Large intestine (tissue), 3 donors: ENCODE measurements at regions not wholly inside any gene's neighbourhood (a gene's known extent, or its start where the extent isn't known, plus 50 kb on each side); places are given as distances from the start of the nearest gene placed in this dataset.
"Not testable (repeated sequence)": the region's sequence is repeated elsewhere in the genome, so short reads cannot be mapped to it uniquely, and the experiment has no call there.

ENCODE experiments used
- DNase-seq, 2 donors: peaks; one replicate each; pipeline versions ENCODE4 v3.0.0 to v3.0.0-alpha.2; 2013
- H3K27ac ChIP-seq: one replicate; pipeline ENCODE4 v1.5.1; 2013; ENCODE audit warnings: low read length
- H3K27me3 ChIP-seq: 2 replicates; pipeline ENCODE4 v1.6.1; 2013; ENCODE audit warnings: low read length; ENCODE audit not compliant: control insufficient read depth, insufficient read depth
- H3K36me3 ChIP-seq: 2 replicates; pipeline ENCODE4 v1.6.1; 2013; ENCODE audit warnings: low read length; ENCODE audit not compliant: control insufficient read depth, insufficient read depth
- H3K4me1 ChIP-seq: one replicate; pipeline ENCODE4 v1.6.1; 2013; ENCODE audit warnings: low read length; ENCODE audit not compliant: control insufficient read depth, insufficient read depth
- H3K4me3 ChIP-seq: one replicate; pipeline ENCODE4 v1.5.1; 2013; ENCODE audit warnings: low read length
- H3K9me3 ChIP-seq: one replicate; pipeline ENCODE4 v1.6.1; 2013; ENCODE audit warnings: mild to moderate bottlenecking, low read depth, low read length, moderate library complexity; ENCODE audit not compliant: control insufficient read depth
- WGBS: methylation state at CpG from one replicate; pipeline ENCODE4 v1.1.5; 2013; ENCODE audit warnings: low lambda C conversion rate; ENCODE audit not compliant: insufficient coverage; 5-methylcytosine and 5-hydroxymethylcytosine counted together

DNA sequence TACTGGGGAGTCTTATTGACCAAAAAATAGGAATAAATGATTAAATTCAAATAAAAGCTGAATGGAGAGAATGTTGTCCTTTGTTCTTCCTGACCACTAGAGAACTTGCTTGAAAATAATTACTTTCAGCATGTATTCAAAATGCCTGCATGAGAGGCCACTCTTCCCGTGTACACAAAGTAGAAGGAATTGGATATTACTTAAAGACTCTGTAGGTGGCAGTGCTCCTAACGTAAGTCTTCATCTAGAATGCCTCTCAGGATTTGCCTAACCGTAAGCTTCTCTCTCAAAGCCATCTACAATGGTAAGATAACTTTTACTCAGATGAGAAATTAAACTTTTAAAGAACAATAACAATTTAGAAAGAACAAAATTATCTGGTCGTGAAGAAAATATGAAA is 620.0 kb upstream of the CCNG1 start:
- WGBS, result 40% methylated on average over 2 of the region's 4 CpGs
- peak; percentile 13 to 70 for DNase-seq

GRCh38 chr5:162821664-162822063 is 615.7 kb upstream of the CCNG1 start:
- not testable (repeated sequence) for H3K27ac ChIP-seq, H3K4me1 ChIP-seq, H3K9me3 ChIP-seq, H3K4me3 ChIP-seq, H3K27me3 ChIP-seq, H3K36me3 ChIP-seq
- DNase-seq, result peak; percentile 23 to 75
- WGBS, result 67% methylated on average over 1 of the region's 8 CpGs

More for the DNA sequence above, 620.0 kb upstream of the CCNG1 start:
- Histone ChIP-seq H3K9me3 (no peaks in the 10 kb centered on the region), H3K27me3 (no peaks in the 10 kb centered on the region), H3K36me3 (no peaks in the 10 kb centered on the region), H3K27ac (peak overlapping the region; percentile 81), H3K4me1 (peaks cover 5% of the 10 kb centered on the region), H3K4me3 (peak overlapping the region; percentile 31)

DNA sequence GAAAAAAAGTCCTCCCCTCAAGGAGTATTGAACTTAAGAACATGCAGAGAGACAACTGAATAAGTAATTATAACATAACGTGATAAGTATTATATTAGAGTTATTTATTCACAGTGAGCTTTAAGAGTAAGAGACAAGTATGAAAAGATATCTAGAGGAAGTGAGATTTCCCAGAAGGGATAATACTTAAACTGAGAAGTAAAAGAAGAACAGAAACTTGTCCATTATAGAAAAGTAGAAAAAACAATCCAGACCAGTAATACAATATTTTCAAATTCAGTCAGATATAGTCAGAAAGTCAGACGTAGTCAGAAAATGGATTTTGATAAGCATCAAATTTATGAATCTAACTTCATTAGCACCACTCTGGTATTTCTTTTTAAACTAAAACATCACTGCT is 613.0 kb upstream of the CCNG1 start:
- no peak for DNase-seq
- no peaks in the 10 kb centered on the region for H3K36me3 ChIP-seq
- no peaks in the 10 kb centered on the region for H3K9me3 ChIP-seq
- H3K4me3 ChIP-seq, result no peak overlapping the region
- H3K27ac ChIP-seq, result no peak overlapping the region
- WGBS, result 67% methylated on average over 1 of the region's 2 CpGs
- no peaks in the 10 kb centered on the region for H3K4me1 ChIP-seq
- H3K27me3 ChIP-seq, result no peaks in the 10 kb centered on the region

- H3K9me3 ChIP-seq, result no peaks in the 10 kb centered on the region
- 100% methylated on average over 1 of the region's 1 CpG for WGBS
- H3K27me3 ChIP-seq, result no peaks in the 10 kb centered on the region
- H3K27ac ChIP-seq, result no peak overlapping the region
- no peak for DNase-seq
- no peaks in the 10 kb centered on the region for H3K36me3 ChIP-seq
- H3K4me3 ChIP-seq, result no peak overlapping the region
- H3K4me1 ChIP-seq, result no peaks in the 10 kb centered on the region
These were observed 600.2 kb upstream of the CCNG1 start for GRCh38 chr5:162837155-162837554.

GRCh38 chr5:162842727-162843126 is 594.7 kb upstream of the CCNG1 start:
- WGBS, result no CpG with 5 or more reads among the region's 2 CpGs
- no peak for DNase-seq
- H3K27me3 ChIP-seq, result no peaks in the 10 kb centered on the region

DNA sequence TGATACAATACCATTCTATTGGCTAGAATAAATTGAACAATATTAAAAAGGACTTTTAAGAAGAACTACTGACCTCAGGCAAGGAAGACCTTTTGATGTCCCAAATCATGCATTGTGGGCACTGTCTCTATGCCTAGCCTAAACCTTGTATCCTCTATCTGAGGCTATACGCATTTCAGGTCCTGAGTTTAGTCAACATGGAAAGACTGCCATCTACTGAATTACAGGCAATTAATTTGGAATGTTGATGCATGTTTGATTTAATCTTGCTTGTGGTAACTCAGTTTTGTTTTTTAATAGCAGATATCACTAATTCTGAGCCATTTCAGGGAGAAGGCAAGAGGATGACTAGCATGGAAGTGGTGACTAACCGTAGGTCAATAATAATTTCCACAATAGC is 585.3 kb upstream of the CCNG1 start:
- DNase-seq, result no peak
- no CpG with 5 or more reads among the region's 2 CpGs for WGBS
- no peak overlapping the region for H3K4me3 ChIP-seq

More at GRCh38 chr5:162842727-162843126, 594.7 kb upstream of the CCNG1 start:
- H3K9me3 ChIP-seq, result no peaks in the 10 kb centered on the region
- no peaks in the 10 kb centered on the region for H3K36me3 ChIP-seq
- no peaks in the 10 kb centered on the region for H3K4me1 ChIP-seq
- H3K27ac ChIP-seq, result no peak overlapping the region
- H3K4me3 ChIP-seq, result no peak overlapping the region

GRCh38 chr5:162858770-162859169 is 578.6 kb upstream of the CCNG1 start:
- Histone ChIP-seq H3K9me3 (peaks cover 6% of the 10 kb centered on the region), H3K4me3 (no peak overlapping the region), H3K4me1 (no peaks in the 10 kb centered on the region), H3K36me3 (no peaks in the 10 kb centered on the region), H3K27ac (no peak overlapping the region), H3K27me3 (no peaks in the 10 kb centered on the region)
- WGBS, result 96% methylated on average over 4 of the region's 4 CpGs
- DNase-seq, result no peak

More for the DNA sequence above, 585.3 kb upstream of the CCNG1 start:
- no peaks in the 10 kb centered on the region for H3K27me3 ChIP-seq
- H3K4me1 ChIP-seq, result no peaks in the 10 kb centered on the region
- H3K27ac ChIP-seq, result no peak overlapping the region
- H3K9me3 ChIP-seq, result no peaks in the 10 kb centered on the region
- no peaks in the 10 kb centered on the region for H3K36me3 ChIP-seq

- no peak for DNase-seq
- no peaks in the 10 kb centered on the region for H3K36me3 ChIP-seq
- no peaks in the 10 kb centered on the region for H3K9me3 ChIP-seq
- no peak overlapping the region for H3K27ac ChIP-seq
- no peaks in the 10 kb centered on the region for H3K4me1 ChIP-seq
- H3K4me3 ChIP-seq, result no peak overlapping the region
- H3K27me3 ChIP-seq, result no peaks in the 10 kb centered on the region
These were observed 566.4 kb upstream of the CCNG1 start for GRCh38 chr5:162870966-162871365.

DNA sequence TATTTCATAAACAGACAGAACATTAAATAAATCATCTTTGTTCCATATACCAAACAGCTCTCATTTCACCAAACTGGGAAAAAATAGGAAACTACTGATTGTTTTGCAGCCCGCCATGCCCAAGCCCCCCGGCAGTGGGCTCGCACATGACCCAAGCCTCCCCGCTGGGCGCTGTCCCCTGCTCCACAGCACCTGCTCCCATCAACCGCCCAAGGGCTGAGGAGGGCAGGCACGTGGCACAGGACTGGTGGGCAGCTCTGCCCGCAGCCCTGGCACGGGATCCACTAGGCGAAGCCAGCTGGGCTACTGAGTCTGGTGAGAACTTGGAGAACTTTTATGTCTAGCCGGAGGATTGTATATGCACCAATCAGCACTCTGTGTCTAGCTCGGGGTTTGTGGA is 554.8 kb upstream of the CCNG1 start:
- peaks cover 6% of the 10 kb centered on the region for H3K9me3 ChIP-seq
- no peaks in the 10 kb centered on the region for H3K36me3 ChIP-seq
- no peak for DNase-seq
- no peaks in the 10 kb centered on the region for H3K27me3 ChIP-seq
- H3K27ac ChIP-seq, result no peak overlapping the region
- WGBS, result no CpG with 5 or more reads among the region's 12 CpGs
- no peaks in the 10 kb centered on the region for H3K4me1 ChIP-seq
- H3K4me3 ChIP-seq, result no peak overlapping the region

- H3K36me3 ChIP-seq, result no peaks in the 10 kb centered on the region
- H3K4me3 ChIP-seq, result no peak overlapping the region
- H3K4me1 ChIP-seq, result no peaks in the 10 kb centered on the region
- no peak overlapping the region for H3K27ac ChIP-seq
- no peaks in the 10 kb centered on the region for H3K27me3 ChIP-seq
- peaks cover 6% of the 10 kb centered on the region for H3K9me3 ChIP-seq
- 71% methylated on average over 1 of the region's 6 CpGs for WGBS
- no peak for DNase-seq
These were observed 550.7 kb upstream of the CCNG1 start for GRCh38 chr5:162886717-162887116.

DNA sequence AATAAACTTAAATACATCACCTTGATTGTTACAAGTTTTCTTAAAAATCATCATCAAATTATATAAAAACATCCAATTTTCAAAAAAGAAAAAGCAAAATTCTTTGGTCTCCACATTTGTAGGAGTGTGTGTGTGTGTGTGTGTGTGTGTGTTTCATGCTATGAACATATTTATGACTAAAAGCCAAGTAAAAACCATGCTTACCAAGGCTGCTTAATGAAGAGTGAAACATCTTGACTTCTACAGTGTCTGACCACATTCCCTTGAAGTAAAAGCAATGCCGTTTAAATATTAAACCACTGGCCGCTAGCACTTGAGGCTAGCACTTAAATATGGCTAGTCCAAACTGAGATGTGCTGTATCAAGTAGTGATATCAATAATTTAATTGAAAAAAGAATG is 549.1 kb upstream of the CCNG1 start:
- no CpG with 5 or more reads among the region's 2 CpGs for WGBS
- H3K9me3 ChIP-seq, result no peaks in the 10 kb centered on the region

More for the DNA sequence above, 549.1 kb upstream of the CCNG1 start:
- Histone ChIP-seq H3K4me3 (no peak overlapping the region), H3K4me1 (no peaks in the 10 kb centered on the region), H3K27me3 (no peaks in the 10 kb centered on the region), H3K36me3 (no peaks in the 10 kb centered on the region), H3K27ac (no peak overlapping the region)
- DNase-seq, result no peak
